HG02610 (cell line): ENCODE measurements at regions not wholly inside any gene's neighbourhood (a gene's known extent, or its start where the extent isn't known, plus 50 kb on each side); places are given as distances from the start of the nearest gene placed in this dataset.

Source experiments
- ATAC-seq: cut with Tn5 transposase; IDR thresholded peaks from one replicate; pipeline ENCODE4 v1.9.1; 2021; ENCODE audit warnings: mild to moderate bottlenecking, moderate library complexity; ENCODE audit not compliant: unreplicated experiment

GRCh38 chr20:60354024-60354580 lies 395.9 kb downstream of the CDH26 start:
- no peak for ATAC-seq

- ATAC-seq: no peak
These were observed 399.9 kb downstream of the CDH26 start for GRCh38 chr20:60358101-60358500.

- no peak for ATAC-seq
These were observed 400.8 kb downstream of the CDH26 start for GRCh38 chr20:60359010-60359409.

- no peak for ATAC-seq
These were observed 403.7 kb downstream of the CDH26 start for GRCh38 chr20:60361761-60362395.

GRCh38 chr20:60362531-60362930 lies 404.3 kb downstream of the CDH26 start:
- no peak for ATAC-seq

- ATAC-seq: no peak
These were observed 405.5 kb downstream of the CDH26 start for GRCh38 chr20:60363698-60364097.

GRCh38 chr20:60365064-60365666 lies 406.9 kb downstream of the CDH26 start:
- ATAC-seq: no peak

GRCh38 chr20:60365882-60366281 lies 407.7 kb downstream of the CDH26 start:
- no peak for ATAC-seq

- ATAC-seq: no peak
These were observed 413.2 kb downstream of the CDH26 start for GRCh38 chr20:60371384-60371783.

GRCh38 chr20:60372275-60372674 lies 414.1 kb downstream of the CDH26 start:
- no peak for ATAC-seq

- ATAC-seq: no peak
These were observed 414.6 kb downstream of the CDH26 start for GRCh38 chr20:60372822-60373221.

GRCh38 chr20:60378620-60379019 lies 420.4 kb downstream of the CDH26 start:
- no peak for ATAC-seq

- ATAC-seq: no peak
These were observed 423.6 kb downstream of the CDH26 start for GRCh38 chr20:60381643-60382400.

- ATAC-seq: no peak
These were observed 431.2 kb downstream of the CDH26 start for GRCh38 chr20:60389441-60389840.

- no peak for ATAC-seq
These were observed 431.7 kb downstream of the CDH26 start for GRCh38 chr20:60389882-60390281.

GRCh38 chr20:60395991-60396390 lies 437.8 kb downstream of the CDH26 start:
- ATAC-seq: no peak

GRCh38 chr20:60400567-60400966 lies 442.3 kb downstream of the CDH26 start:
- ATAC-seq: no peak

GRCh38 chr20:60402189-60403058 lies 444.2 kb downstream of the CDH26 start:
- ATAC-seq: no peak

GRCh38 chr20:60403105-60403741 lies 445.0 kb downstream of the CDH26 start:
- no peak for ATAC-seq

- no peak for ATAC-seq
These were observed 449.0 kb downstream of the CDH26 start for GRCh38 chr20:60407011-60407771.
